Kidney (tissue), 13 donors: ENCODE measurements at regions not wholly inside any gene's neighbourhood (a gene's known extent, or its start where the extent isn't known, plus 50 kb on each side); places are given as distances from the start of the nearest gene placed in this dataset.

Experiments
- DNase-seq, 5 donors: peaks; one replicate each; pipeline ENCODE4 v3.0.0-alpha.2; 2013 to 2020
- FAIRE-seq: peaks from 2 replicates; lab custom pipeline; 2012; peaks lifted over from hg19 to GRCh38; lab: Jason Lieb, UNC
- H3K27ac ChIP-seq, 2 donors: one replicate each; pipeline ENCODE4 v1.7.0; 2013; ENCODE audit warnings: low read depth in 2 of 2, low read length in 2 of 2, inconsistent platforms in 1 of 2
- H3K27me3 ChIP-seq: one replicate; pipeline ENCODE4 v1.7.1; 2013; ENCODE audit warnings: low read length, inconsistent platforms; ENCODE audit not compliant: control insufficient read depth, insufficient read depth
- H3K36me3 ChIP-seq, 3 donors: one replicate each; pipeline versions ENCODE4 v1.7.0 to v1.7.1; 2013; ENCODE audit warnings: low read length in 3 of 3, control low read depth in 1 of 3, inconsistent platforms in 1 of 3; ENCODE audit not compliant: insufficient read depth in 3 of 3, control insufficient read depth in 2 of 3
- H3K4me1 ChIP-seq, 3 donors: one replicate each; pipeline versions ENCODE4 v1.7.0 to v1.7.1; 2013; ENCODE audit warnings: low read length in 3 of 3, inconsistent platforms in 1 of 3, low read depth in 1 of 3; ENCODE audit not compliant: control insufficient read depth in 2 of 3, insufficient read depth in 2 of 3
- H3K4me3 ChIP-seq, 3 donors: one replicate each; pipeline versions ENCODE4 v1.7.0 to v1.8.1; 2013; ENCODE audit warnings: low read length in 3 of 3, control low read depth in 1 of 3, inconsistent platforms in 1 of 3
- H3K9ac ChIP-seq, 3 donors: one replicate each; pipeline versions ENCODE4 v1.7.0 to v1.7.1; 2013; ENCODE audit warnings: low read length in 3 of 3, control low read depth in 1 of 3, inconsistent platforms in 1 of 3
- H3K9me3 ChIP-seq, 3 donors: one replicate each; pipeline versions ENCODE4 v1.7.0 to v1.7.1; 2013; ENCODE audit warnings: low read length in 3 of 3, control low read depth in 1 of 3, inconsistent platforms in 1 of 3; ENCODE audit not compliant: control insufficient read depth in 2 of 3, insufficient read depth in 1 of 3
- CTCF ChIP-seq: IDR thresholded peaks from 3 replicates; pipeline ENCODE4 v1.5.1; 2012; ENCODE audit warnings: mild to moderate bottlenecking, moderate library complexity, borderline replicate concordance; ENCODE audit not compliant: insufficient read depth; ENCODE audit errors: extremely low read depth
- intact Hi-C: fragments of 100-400 bp; cut with DNase I; formaldehyde crosslinking; loops from one replicate; pipeline ENCODE4 v1.11.1; 2022
- donor health status: control.
- donor health status: control.
- donor health status: control.
- donor health status: control.
- donor health status: control.
- donor health status: DM: yes; HTN: yes; CAD: no.
- donor health status: Normal renal cell carcinoma (clear cell type).

GRCh38 chr17:59451706-59452105 is 113.7 kb upstream of the DHX40 start:
- no peak for FAIRE-seq
- Histone ChIP-seq H3K27me3 (no peaks in the 10 kb centered on the region), H3K4me3 (no peak overlapping the region), H3K36me3 (no peaks in the 10 kb centered on the region), H3K27ac (no peak overlapping the region), H3K9me3 (no peaks in the 10 kb centered on the region), H3K9ac (no peak overlapping the region), H3K4me1 (no peaks in the 10 kb centered on the region)
- no peak for TF ChIP-seq CTCF
- no peak for DNase-seq
- intact Hi-C loops = no loop called here

GRCh38 chr17:59454633-59455105 is 110.7 kb upstream of the DHX40 start:
- H3K9ac ChIP-seq = no peak overlapping the region
- intact Hi-C loops = no loop called here
- no peaks in the 10 kb centered on the region for H3K9me3 ChIP-seq
- no peaks in the 10 kb centered on the region for H3K4me1 ChIP-seq
- H3K27ac ChIP-seq = no peak overlapping the region
- no peaks in the 10 kb centered on the region for H3K36me3 ChIP-seq
- H3K4me3 ChIP-seq = no peak overlapping the region
- no peak for TF ChIP-seq CTCF
- DNase-seq (no peak), FAIRE-seq (no peak)
- no peaks in the 10 kb centered on the region for H3K27me3 ChIP-seq

GRCh38 chr17:59456428-59456827 is 109.0 kb upstream of the DHX40 start:
- DNase-seq (no peak), FAIRE-seq (no peak)
- H3K9ac ChIP-seq = no peak overlapping the region
- no peak overlapping the region for H3K27ac ChIP-seq
- no peaks in the 10 kb centered on the region for H3K9me3 ChIP-seq
- no peaks in the 10 kb centered on the region for H3K4me1 ChIP-seq
- H3K27me3 ChIP-seq = no peaks in the 10 kb centered on the region
- intact Hi-C loops = no loop called here
- no peaks in the 10 kb centered on the region for H3K36me3 ChIP-seq
- H3K4me3 ChIP-seq = no peak overlapping the region
- no peak for TF ChIP-seq CTCF
